ENCODE measurements at regions not wholly inside any gene's neighbourhood (a gene's known extent, or its start where the extent isn't known, plus 50 kb on each side); places are given as distances from the start of the nearest gene placed in this dataset.

DNA sequence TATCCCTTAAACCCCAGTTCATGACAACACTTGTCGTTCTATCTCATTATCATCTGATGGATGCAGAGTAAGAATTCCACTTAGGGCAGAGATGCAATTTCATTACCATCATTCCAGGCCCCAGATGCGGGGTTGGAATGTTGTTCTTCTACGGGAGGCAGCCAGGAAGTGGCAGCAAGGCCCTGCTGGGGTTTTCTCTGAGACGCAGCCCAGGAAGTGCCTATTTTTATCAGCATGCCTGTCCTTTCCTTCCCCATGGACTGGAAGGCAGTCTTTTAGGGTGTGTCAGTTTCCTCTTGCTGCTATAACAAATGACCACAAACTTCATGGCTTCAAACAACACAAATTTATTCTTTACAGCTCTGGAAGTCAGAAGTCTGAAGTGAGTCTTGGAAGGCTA, 246.6 kb upstream of the DYNLRB2 start:
- Histone ChIP-seq H3K27me3 (replicated peaks; ENCODE audit: insufficient read depth) (no peaks in the 10 kb centered on the region), H3K4me3 (no peak overlapping the region), H3K4me1 (replicated peaks) (no peaks in the 10 kb centered on the region), H3K36me3 (no peaks in the 10 kb centered on the region), H3K9me3 (no peaks in the 10 kb centered on the region), H3K27ac (no peak overlapping the region)
- intact Hi-C loops (cut with DNase I), result no loop called here
- DNase-seq (ENCODE audit: low spot score), result no peak
- WGBS, result 81% methylated on average over 4 of the region's 4 CpGs
- TF ChIP-seq POLR2AphosphoS5 (IDR thresholded peaks at IDR 0.05) (no peak), POLR2A (IDR thresholded peaks at IDR 0.05) (no peak), CTCF (IDR thresholded peaks at IDR 0.05) (no peak)

- TF ChIP-seq CTCF (IDR thresholded peaks at IDR 0.05), result no peak
- TF ChIP-seq POLR2A (IDR thresholded peaks at IDR 0.05), result no peak
- no peak for TF ChIP-seq POLR2AphosphoS5 (IDR thresholded peaks at IDR 0.05)
- intact Hi-C loops (cut with DNase I), result no loop called here
- DNase-seq (ENCODE audit: low spot score), result no peak
- Histone ChIP-seq H3K4me1 (replicated peaks) (no peaks in the 10 kb centered on the region), H3K27me3 (replicated peaks; ENCODE audit: insufficient read depth) (no peaks in the 10 kb centered on the region), H3K4me3 (no peak overlapping the region), H3K27ac (no peak overlapping the region), H3K9me3 (no peaks in the 10 kb centered on the region), H3K36me3 (no peaks in the 10 kb centered on the region)
- 96% methylated on average over 3 of the region's 3 CpGs for WGBS
Observed at GRCh38 chr16:80288616-80289015, 252.2 kb upstream of the DYNLRB2 start.

GRCh38 chr16:80287674-80288073, 253.1 kb upstream of the DYNLRB2 start:
- WGBS, result 68% methylated on average over 1 of the region's 1 CpG
- DNase-seq (ENCODE audit: low spot score), result no peak
- H3K4me1 ChIP-seq (replicated peaks), result no peaks in the 10 kb centered on the region
- H3K36me3 ChIP-seq, result no peaks in the 10 kb centered on the region
- no peak overlapping the region for H3K4me3 ChIP-seq
- TF ChIP-seq POLR2A (IDR thresholded peaks at IDR 0.05) (no peak), POLR2AphosphoS5 (IDR thresholded peaks at IDR 0.05) (no peak), CTCF (IDR thresholded peaks at IDR 0.05) (no peak)
- H3K9me3 ChIP-seq, result no peaks in the 10 kb centered on the region
- H3K27ac ChIP-seq, result no peak overlapping the region
- intact Hi-C loops (cut with DNase I), result no loop called here
- H3K27me3 ChIP-seq (replicated peaks; ENCODE audit: insufficient read depth), result no peaks in the 10 kb centered on the region

DNA sequence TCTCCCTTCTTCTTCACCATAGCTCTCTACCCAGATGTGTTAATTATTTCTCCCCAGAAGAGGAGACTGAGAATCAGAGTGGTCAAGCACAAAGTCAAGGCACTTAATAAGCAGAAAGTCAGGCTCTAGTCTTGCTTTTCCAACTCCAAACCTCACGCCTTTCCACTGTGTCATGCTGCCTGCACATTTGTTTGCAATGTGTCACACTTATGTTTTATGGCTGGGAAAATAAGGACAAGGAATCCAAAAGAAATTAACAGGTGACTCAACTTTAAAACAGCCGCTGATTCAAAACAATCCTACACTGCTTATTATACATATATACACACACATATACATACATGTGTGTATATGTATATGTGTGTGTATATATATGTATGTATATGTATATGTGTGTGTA, 255.7 kb upstream of the DYNLRB2 start:
- WGBS, result 60% methylated on average over 2 of the region's 2 CpGs
- H3K9me3 ChIP-seq, result no peaks in the 10 kb centered on the region
- TF ChIP-seq POLR2A (IDR thresholded peaks at IDR 0.05), result no peak
- TF ChIP-seq CTCF (IDR thresholded peaks at IDR 0.05), result no peak
- TF ChIP-seq POLR2AphosphoS5 (IDR thresholded peaks at IDR 0.05), result no peak
- no peaks in the 10 kb centered on the region for H3K4me1 ChIP-seq (replicated peaks)
- H3K27ac ChIP-seq, result no peak overlapping the region
- H3K27me3 ChIP-seq (replicated peaks; ENCODE audit: insufficient read depth), result no peaks in the 10 kb centered on the region
- H3K4me3 ChIP-seq, result no peak overlapping the region
- H3K36me3 ChIP-seq, result no peaks in the 10 kb centered on the region
- intact Hi-C loops (cut with DNase I), result no loop called here
- DNase-seq (ENCODE audit: low spot score), result no peak

DNA sequence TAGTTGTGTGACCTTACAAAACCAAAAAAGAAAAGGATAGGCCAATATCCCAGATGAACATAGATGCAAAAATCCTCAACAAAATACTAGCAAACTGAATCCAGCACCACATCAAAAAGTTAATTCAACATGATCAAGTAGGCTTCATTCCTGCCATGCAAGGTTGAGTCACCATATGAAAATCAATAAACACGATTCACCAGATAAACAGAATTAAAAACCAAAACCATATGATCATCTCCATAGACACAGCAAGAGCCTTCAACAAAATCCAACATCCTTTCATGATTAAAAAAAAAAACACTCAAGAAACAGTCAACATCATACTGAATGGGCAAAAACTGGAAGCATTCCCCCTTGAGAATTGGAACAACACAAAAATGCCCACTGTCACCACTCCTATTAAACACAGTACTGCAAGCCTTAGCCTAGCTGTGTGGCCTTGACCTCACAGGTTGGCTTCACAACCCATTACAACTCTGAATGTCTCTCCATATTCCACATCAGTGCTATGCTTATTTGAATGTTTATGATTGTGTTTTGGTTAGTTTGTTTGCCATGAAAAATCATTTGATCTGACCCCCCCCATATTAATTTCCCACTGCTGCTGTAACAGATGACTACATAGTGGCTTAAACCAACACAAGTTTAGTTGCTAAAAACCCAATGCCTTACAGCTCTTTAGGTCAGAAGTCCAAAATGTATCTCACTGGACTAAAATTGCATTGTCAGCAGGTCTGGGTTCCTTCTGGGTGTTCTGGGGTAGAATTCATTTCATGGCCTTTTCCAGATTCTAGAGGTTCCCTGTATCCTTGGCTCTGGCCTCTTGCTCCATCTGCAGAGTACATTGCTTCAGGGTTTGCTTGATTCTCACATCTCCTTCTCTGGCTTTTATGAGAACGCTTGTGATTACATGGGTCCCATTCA, 257.1 kb upstream of the DYNLRB2 start:
- 98% methylated on average over 2 of the region's 2 CpGs for WGBS
- TF ChIP-seq POLR2AphosphoS5 (IDR thresholded peaks at IDR 0.05) (no peak), CTCF (IDR thresholded peaks at IDR 0.05) (no peak), POLR2A (IDR thresholded peaks at IDR 0.05) (no peak)

More for the DNA sequence above, 257.1 kb upstream of the DYNLRB2 start:
- Histone ChIP-seq H3K4me1 (replicated peaks) (no peaks in the 10 kb centered on the region), H3K27me3 (replicated peaks; ENCODE audit: insufficient read depth) (no peaks in the 10 kb centered on the region), H3K36me3 (no peaks in the 10 kb centered on the region), H3K27ac (no peak overlapping the region), H3K9me3 (no peaks in the 10 kb centered on the region), H3K4me3 (no peak overlapping the region)
- intact Hi-C loops (cut with DNase I), result no loop called here
- DNase-seq (ENCODE audit: low spot score), result no peak
